CD4-positive, alpha-beta T cell treated with Interleukin-4 for 1 hour (primary cell): ENCODE measurements at regions not wholly inside any gene's neighbourhood (a gene's known extent, or its start where the extent isn't known, plus 50 kb on each side); places are given as distances from the start of the nearest gene placed in this dataset.

Experiments
- DNase-seq, 2 donors: peaks; one replicate each; pipeline ENCODE4 v3.0.0-alpha.2; 2020 to 2022

- DNase-seq: peak in 1 of 2 donors; percentile 63
These were observed 55.8 kb upstream of the CDCA7L start for GRCh38 chr7:22001345-22002004.

- no peak for DNase-seq
These were observed 54.2 kb upstream of the CDCA7L start for GRCh38 chr7:21999896-22000295.

- DNase-seq: no peak
These were observed 50.9 kb upstream of the CDCA7L start for GRCh38 chr7:21996641-21997040.
